Gastrocnemius medialis (tissue), 4 donors: ENCODE measurements at regions not wholly inside any gene's neighbourhood (a gene's known extent, or its start where the extent isn't known, plus 50 kb on each side); places are given as distances from the start of the nearest gene placed in this dataset.

Source experiments
- CTCF ChIP-seq, 5 experiments: fragments of 450-650 bp in 3 of 5; fragments of 200-600 bp in 2 of 5; sonication (generic) in 2 of 5; IDR thresholded peaks in 4 of 5; conservative IDR thresholded peaks in 1 of 5; 1 replicate in 4 of 5; 2 replicates in 1 of 5; pipeline ENCODE4 v1.5.1; 2016 to 2019; ENCODE audit warnings: antibody characterized with exemption in 5 of 5, mild to moderate bottlenecking in 3 of 5, moderate library complexity in 3 of 5
- POLR2A ChIP-seq, 2 donors: fragments of 450-650 bp; IDR thresholded peaks; one replicate each; pipeline ENCODE4 v1.6.1; 2017; ENCODE audit warnings: antibody characterized with exemption in 2 of 2, mild to moderate bottlenecking in 2 of 2, moderate library complexity in 2 of 2

GRCh38 chrX:7269991-7270390 is 122.0 kb upstream of the PUDP start:
- TF ChIP-seq POLR2A (IDR thresholded peaks at IDR 0.05) (no peak), CTCF (IDR thresholded peaks at IDR 0.05 in 4 of 5, conservative IDR thresholded peaks at IDR 0.05 in 1 of 5) (no peak)
